HG03521 (cell line): ENCODE measurements at regions not wholly inside any gene's neighbourhood (a gene's known extent, or its start where the extent isn't known, plus 50 kb on each side); places are given as distances from the start of the nearest gene placed in this dataset.

Experiments used
- ATAC-seq: cut with Tn5 transposase; IDR thresholded peaks from one replicate; pipeline ENCODE4 v1.9.1; 2021; ENCODE audit warnings: mild to moderate bottlenecking, moderate library complexity; ENCODE audit not compliant: unreplicated experiment

GRCh38 chr6:163804991-163805390 is 390.5 kb downstream of the QKI start:
- ATAC-seq: no peak

- ATAC-seq: no peak
These were observed 387.7 kb downstream of the QKI start for GRCh38 chr6:163802267-163802666.

GRCh38 chr6:163797296-163797845 is 382.9 kb downstream of the QKI start:
- ATAC-seq: no peak

- ATAC-seq: peak; percentile 64
These were observed 378.8 kb downstream of the QKI start for GRCh38 chr6:163793011-163793983.

GRCh38 chr6:163790266-163790840 is 375.8 kb downstream of the QKI start:
- no peak for ATAC-seq

- no peak for ATAC-seq
These were observed 374.8 kb downstream of the QKI start for GRCh38 chr6:163789199-163789810.

- no peak for ATAC-seq
These were observed 372.6 kb downstream of the QKI start for GRCh38 chr6:163786995-163787671.

- ATAC-seq: peak; percentile 91
These were observed 368.0 kb downstream of the QKI start for GRCh38 chr6:163782436-163783003.

- no peak for ATAC-seq
These were observed 366.5 kb downstream of the QKI start for GRCh38 chr6:163780994-163781393.

- no peak for ATAC-seq
These were observed 365.3 kb downstream of the QKI start for GRCh38 chr6:163779727-163780284.

GRCh38 chr6:163777716-163778115 is 363.2 kb downstream of the QKI start:
- ATAC-seq: no peak

- no peak for ATAC-seq
These were observed 362.6 kb downstream of the QKI start for GRCh38 chr6:163776906-163777686.

- no peak for ATAC-seq
These were observed 361.8 kb downstream of the QKI start for GRCh38 chr6:163776196-163776905.

GRCh38 chr6:163775313-163775712 is 360.8 kb downstream of the QKI start:
- no peak for ATAC-seq

- ATAC-seq: no peak
These were observed 360.0 kb downstream of the QKI start for GRCh38 chr6:163774485-163774884.

GRCh38 chr6:163773646-163774045 is 359.1 kb downstream of the QKI start:
- no peak for ATAC-seq

GRCh38 chr6:163772701-163773100 is 358.2 kb downstream of the QKI start:
- no peak for ATAC-seq

- no peak for ATAC-seq
These were observed 356.7 kb downstream of the QKI start for GRCh38 chr6:163771180-163771579.

GRCh38 chr6:163768905-163769304 is 354.4 kb downstream of the QKI start:
- ATAC-seq: no peak
